Breast epithelium (tissue), 4 donors: ENCODE measurements at regions not wholly inside any gene's neighbourhood (a gene's known extent, or its start where the extent isn't known, plus 50 kb on each side); places are given as distances from the start of the nearest gene placed in this dataset.

Source experiments
- DNase-seq, 2 donors: peaks; one replicate each; pipeline ENCODE4 v3.0.0-alpha.2; 2019; ENCODE audit warnings: low spot score in 2 of 2
- H3K27ac ChIP-seq, 2 donors: fragments of 200-600 bp; sonication (generic) in 1 of 2; one replicate each; pipeline ENCODE4 v1.5.1; 2016 to 2019; ENCODE audit warnings: mild to moderate bottlenecking in 1 of 2
- H3K27me3 ChIP-seq, 2 donors: fragments of 200-600 bp; sonication (generic) in 1 of 2; one replicate each; pipeline versions ENCODE4 v1.5.1 to v1.6.0; 2017 to 2019; ENCODE audit warnings: control low read depth in 1 of 2, mild to moderate bottlenecking in 1 of 2
- H3K36me3 ChIP-seq: fragments of 200-600 bp; one replicate; pipeline ENCODE4 v1.5.1; 2019
- H3K4me1 ChIP-seq, 2 donors: fragments of 200-600 bp; sonication (generic); one replicate each; pipeline ENCODE4 v1.5.1; 2016 to 2019; ENCODE audit warnings: control low read depth in 1 of 2
- H3K4me3 ChIP-seq, 3 donors: fragments of 200-600 bp; sonication (generic); 1 replicate in 2 of 3; 2 replicates in 1 of 3; pipeline ENCODE4 v1.5.1; 2016 to 2019; ENCODE audit warnings: mild to moderate bottlenecking in 3 of 3, moderate library complexity in 2 of 3
- H3K9me3 ChIP-seq, 2 donors: fragments of 200-600 bp; sonication (generic) in 1 of 2; one replicate each; pipeline ENCODE4 v1.5.1; 2016 to 2019; ENCODE audit warnings: control low read depth in 1 of 2
- CTCF ChIP-seq, 3 donors: fragments of 450-650 bp; IDR thresholded peaks; one replicate each; pipeline ENCODE4 v1.5.1; 2016 to 2017; ENCODE audit warnings: antibody characterized with exemption in 3 of 3, mild to moderate bottlenecking in 3 of 3, moderate library complexity in 3 of 3
- POLR2A ChIP-seq: fragments of 450-650 bp; IDR thresholded peaks from one replicate; pipeline ENCODE4 v1.6.1; 2016; ENCODE audit warnings: antibody characterized with exemption, mild to moderate bottlenecking, moderate library complexity
- POLR2AphosphoS5 ChIP-seq, 3 donors: sonication (generic); formaldehyde crosslinking; IDR thresholded peaks; one replicate each; pipeline ENCODE4 v1.6.1; 2017; ENCODE audit warnings: antibody characterized with exemption in 3 of 3
- intact Hi-C: fragments of 100-400 bp; cut with DNase I; formaldehyde crosslinking; loops from one replicate; pipeline ENCODE4 v1.15.1; 2023; ENCODE audit warnings: low total_unique reads

GRCh38 chr7:46214526-46214925 lies 293.5 kb upstream of the IGFBP3 start:
- intact Hi-C loops: no loop called here
- Histone ChIP-seq H3K27ac (no peak overlapping the region), H3K36me3 (no peaks in the 10 kb centered on the region), H3K4me1 (no peaks in the 10 kb centered on the region), H3K27me3 (no peaks in the 10 kb centered on the region), H3K4me3 (no peak overlapping the region), H3K9me3 (no peaks in the 10 kb centered on the region)
- TF ChIP-seq POLR2AphosphoS5 (IDR thresholded peaks at IDR 0.05) (no peak), POLR2A (no peak), CTCF (IDR thresholded peaks at IDR 0.05) (no peak)
- no peak for DNase-seq

GRCh38 chr7:46213154-46213537 lies 292.1 kb upstream of the IGFBP3 start:
- DNase-seq: no peak
- no peaks in the 10 kb centered on the region for H3K4me1 ChIP-seq
- no peak for TF ChIP-seq POLR2AphosphoS5 (IDR thresholded peaks at IDR 0.05)
- TF ChIP-seq CTCF (IDR thresholded peaks at IDR 0.05): no peak
- TF ChIP-seq POLR2A: no peak
- no peaks in the 10 kb centered on the region for H3K27me3 ChIP-seq
- H3K27ac ChIP-seq: no peak overlapping the region
- no peaks in the 10 kb centered on the region for H3K36me3 ChIP-seq
- H3K4me3 ChIP-seq: no peak overlapping the region
- intact Hi-C loops: no loop called here
- H3K9me3 ChIP-seq: no peaks in the 10 kb centered on the region

GRCh38 chr7:46212425-46213153 lies 291.5 kb upstream of the IGFBP3 start:
- no peak overlapping the region for H3K4me3 ChIP-seq
- TF ChIP-seq POLR2A (no peak), POLR2AphosphoS5 (IDR thresholded peaks at IDR 0.05) (no peak), CTCF (IDR thresholded peaks at IDR 0.05) (no peak)
- H3K9me3 ChIP-seq: no peaks in the 10 kb centered on the region
- no peaks in the 10 kb centered on the region for H3K4me1 ChIP-seq
- no peak for DNase-seq
- intact Hi-C loops: no loop called here
- H3K36me3 ChIP-seq: no peaks in the 10 kb centered on the region
- no peak overlapping the region for H3K27ac ChIP-seq
- H3K27me3 ChIP-seq: no peaks in the 10 kb centered on the region

GRCh38 chr7:46210467-46210866 lies 289.4 kb upstream of the IGFBP3 start:
- no peak for TF ChIP-seq CTCF (IDR thresholded peaks at IDR 0.05)
- no peak for TF ChIP-seq POLR2A
- no peaks in the 10 kb centered on the region for H3K4me1 ChIP-seq
- H3K27ac ChIP-seq: no peak overlapping the region
- no peak for DNase-seq
- no peak overlapping the region for H3K4me3 ChIP-seq
- intact Hi-C loops: no loop called here
- no peaks in the 10 kb centered on the region for H3K27me3 ChIP-seq
- H3K36me3 ChIP-seq: no peaks in the 10 kb centered on the region
- no peaks in the 10 kb centered on the region for H3K9me3 ChIP-seq

GRCh38 chr7:46209611-46210388 lies 288.7 kb upstream of the IGFBP3 start:
- no peaks in the 10 kb centered on the region for H3K9me3 ChIP-seq
- no peaks in the 10 kb centered on the region for H3K4me1 ChIP-seq
- intact Hi-C loops: no loop called here
- TF ChIP-seq CTCF (IDR thresholded peaks at IDR 0.05): no peak
- no peak for TF ChIP-seq POLR2AphosphoS5 (IDR thresholded peaks at IDR 0.05)
- no peak for TF ChIP-seq POLR2A
- no peak overlapping the region for H3K4me3 ChIP-seq
- no peaks in the 10 kb centered on the region for H3K36me3 ChIP-seq
- DNase-seq: no peak
- no peaks in the 10 kb centered on the region for H3K27me3 ChIP-seq
- H3K27ac ChIP-seq: no peak overlapping the region
